ENCODE measurements at regions not wholly inside any gene's neighbourhood (a gene's known extent, or its start where the extent isn't known, plus 50 kb on each side); places are given as distances from the start of the nearest gene placed in this dataset.
"Not testable (repeated sequence)": the region's sequence is repeated elsewhere in the genome, so short reads cannot be mapped to it uniquely, and the experiment has no call there.

DNA sequence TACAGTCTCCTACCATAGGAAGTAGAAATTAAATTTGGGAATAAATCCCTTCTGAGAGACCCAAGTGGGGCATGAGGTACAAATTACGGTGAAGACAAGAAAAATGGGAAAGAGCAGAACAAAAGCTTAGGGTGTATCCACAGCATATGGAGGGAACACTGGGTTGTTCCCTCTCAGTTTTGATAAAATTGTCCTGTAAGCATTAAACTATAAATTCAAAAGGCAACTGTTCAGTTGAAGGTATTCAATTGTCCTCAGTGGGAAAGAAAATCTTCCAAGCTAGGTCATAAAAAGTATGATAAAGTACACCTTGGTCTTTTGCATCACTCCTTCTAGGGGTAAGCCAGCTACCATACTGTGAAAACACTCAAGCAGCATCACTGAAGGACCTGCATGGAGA lies 118.3 kb upstream of the LRFN5 start:
- Histone ChIP-seq H3K27me3 (ENCODE audit: insufficient read depth, low read length) (no peaks in the 10 kb centered on the region), H3K36me3 (ENCODE audit: insufficient read depth, low read depth, low read length) (no peaks in the 10 kb centered on the region), H3K9ac (ENCODE audit: low read depth, low read length) (no peak overlapping the region), H3K4me3 (ENCODE audit: low read length) (no peak overlapping the region), H3K27ac (ENCODE audit: low read length) (no peak overlapping the region), H3K4me1 (ENCODE audit: insufficient read depth, low read length) (no peaks in the 10 kb centered on the region), H3K9me3 (ENCODE audit: insufficient read depth, low read depth, low read length) (no peaks in the 10 kb centered on the region)

DNA sequence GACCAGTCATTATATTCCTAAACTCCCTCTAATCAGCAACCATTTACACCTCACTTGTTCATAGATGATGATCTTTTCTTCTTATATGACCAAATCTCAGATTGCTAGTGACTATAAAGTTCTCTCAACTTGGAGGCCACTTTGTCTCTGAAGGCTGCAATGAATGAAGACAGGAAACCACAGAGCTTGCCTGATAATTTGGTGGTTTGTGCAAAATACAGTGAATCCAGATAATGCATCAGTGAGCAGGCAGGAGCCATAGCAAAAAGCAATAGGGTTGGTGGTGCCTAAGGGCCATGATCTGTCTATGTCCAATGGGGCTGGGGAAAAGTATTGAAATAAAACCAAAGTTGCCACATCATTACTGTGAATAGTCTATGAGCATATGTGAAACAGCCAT lies 123.8 kb upstream of the LRFN5 start:
- Histone ChIP-seq H3K9ac (ENCODE audit: low read depth, low read length) (no peak overlapping the region), H3K9me3 (ENCODE audit: insufficient read depth, low read depth, low read length) (no peaks in the 10 kb centered on the region), H3K4me1 (ENCODE audit: insufficient read depth, low read length) (no peaks in the 10 kb centered on the region), H3K4me3 (ENCODE audit: low read length) (no peak overlapping the region), H3K27me3 (ENCODE audit: insufficient read depth, low read length) (no peaks in the 10 kb centered on the region), H3K36me3 (ENCODE audit: insufficient read depth, low read depth, low read length) (no peaks in the 10 kb centered on the region), H3K27ac (ENCODE audit: low read length) (no peak overlapping the region)

DNA sequence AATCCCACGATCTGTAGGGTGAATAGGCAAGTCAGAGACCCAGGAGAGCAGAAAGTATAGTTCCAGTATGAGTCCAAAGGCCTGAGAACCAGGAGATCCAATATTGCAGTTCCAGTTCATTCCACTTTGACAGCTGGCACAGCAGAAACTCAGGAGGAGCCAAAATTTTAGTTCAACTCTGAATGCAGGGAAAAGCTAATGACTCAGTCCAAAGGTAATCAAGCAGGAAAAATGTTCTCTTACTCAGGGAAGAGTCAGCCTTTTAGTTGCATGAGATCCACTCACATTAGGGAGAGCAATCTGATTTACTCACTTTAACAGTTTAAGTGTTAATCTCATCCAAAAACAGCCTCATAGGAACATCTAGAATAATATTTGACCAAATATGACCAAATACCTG lies 130.2 kb upstream of the LRFN5 start:
- no peak overlapping the region for H3K4me3 ChIP-seq (ENCODE audit: low read length)
- no peak overlapping the region for H3K27ac ChIP-seq (ENCODE audit: low read length)
- no peak overlapping the region for H3K9ac ChIP-seq (ENCODE audit: low read depth, low read length)
- no peaks in the 10 kb centered on the region for H3K36me3 ChIP-seq (ENCODE audit: insufficient read depth, low read depth, low read length)
- H3K9me3 ChIP-seq (ENCODE audit: insufficient read depth, low read depth, low read length): no peaks in the 10 kb centered on the region
- no peaks in the 10 kb centered on the region for H3K27me3 ChIP-seq (ENCODE audit: insufficient read depth, low read length)
- H3K4me1 ChIP-seq (ENCODE audit: insufficient read depth, low read length): no peaks in the 10 kb centered on the region

DNA sequence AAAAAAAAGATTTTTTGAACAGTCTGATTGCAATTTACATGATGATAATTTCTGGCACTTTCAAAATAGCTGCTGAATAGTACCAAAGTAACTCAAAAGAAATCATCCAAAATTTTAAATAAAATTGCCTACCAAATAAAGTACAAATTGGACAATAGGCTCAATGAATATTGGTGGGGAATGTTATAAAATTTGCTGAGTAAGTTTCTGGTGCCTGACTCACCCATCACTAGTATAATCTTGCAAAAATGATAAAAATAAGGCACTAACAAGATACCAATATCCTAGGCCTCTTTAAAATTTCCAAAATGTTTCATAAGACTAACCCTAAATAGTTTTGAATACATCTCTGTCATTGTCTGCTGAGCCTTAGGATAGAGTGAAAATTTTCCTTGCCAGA lies 145.3 kb upstream of the LRFN5 start:
- H3K4me1 ChIP-seq (ENCODE audit: insufficient read depth, low read length): no peaks in the 10 kb centered on the region; the same call in 1 of the 2 replicates
- H3K9ac ChIP-seq (ENCODE audit: low read depth, low read length): no peak overlapping the region
- no peak overlapping the region for H3K4me3 ChIP-seq (ENCODE audit: low read length)
- H3K27ac ChIP-seq (ENCODE audit: low read length): no peak overlapping the region
- H3K36me3 ChIP-seq (ENCODE audit: insufficient read depth, low read depth, low read length): no peaks in the 10 kb centered on the region
- no peaks in the 10 kb centered on the region for H3K9me3 ChIP-seq (ENCODE audit: insufficient read depth, low read depth, low read length)
- H3K27me3 ChIP-seq (ENCODE audit: insufficient read depth, low read length): no peaks in the 10 kb centered on the region

DNA sequence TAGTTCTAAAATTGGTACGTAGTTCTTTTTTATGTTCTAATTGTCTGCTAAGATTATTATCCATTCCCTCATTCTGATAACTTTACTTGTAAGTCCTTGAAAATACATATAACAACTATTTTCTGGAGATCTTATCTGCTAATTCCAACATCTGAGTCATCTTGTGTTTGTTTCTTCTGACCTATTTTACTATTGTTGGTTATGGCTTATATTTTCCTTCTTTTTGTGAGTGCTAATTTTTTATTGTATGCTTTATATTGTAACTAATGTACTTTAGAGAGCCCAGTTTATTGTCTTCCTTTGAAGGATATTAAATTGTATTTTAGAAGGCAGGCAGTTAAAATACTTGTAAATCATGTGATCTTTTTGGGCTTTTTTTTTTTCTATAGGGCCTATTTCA lies 149.3 kb upstream of the LRFN5 start:
- no peaks in the 10 kb centered on the region for H3K36me3 ChIP-seq (ENCODE audit: insufficient read depth, low read depth, low read length)
- H3K9me3 ChIP-seq (ENCODE audit: insufficient read depth, low read depth, low read length): no peaks in the 10 kb centered on the region
- H3K4me3 ChIP-seq (ENCODE audit: low read length): no peak overlapping the region
- H3K27me3 ChIP-seq (ENCODE audit: insufficient read depth, low read length): no peaks in the 10 kb centered on the region
- no peak overlapping the region for H3K27ac ChIP-seq (ENCODE audit: low read length)
- no peaks in the 10 kb centered on the region for H3K4me1 ChIP-seq (ENCODE audit: insufficient read depth, low read length)
- H3K9ac ChIP-seq (ENCODE audit: low read depth, low read length): no peak overlapping the region

DNA sequence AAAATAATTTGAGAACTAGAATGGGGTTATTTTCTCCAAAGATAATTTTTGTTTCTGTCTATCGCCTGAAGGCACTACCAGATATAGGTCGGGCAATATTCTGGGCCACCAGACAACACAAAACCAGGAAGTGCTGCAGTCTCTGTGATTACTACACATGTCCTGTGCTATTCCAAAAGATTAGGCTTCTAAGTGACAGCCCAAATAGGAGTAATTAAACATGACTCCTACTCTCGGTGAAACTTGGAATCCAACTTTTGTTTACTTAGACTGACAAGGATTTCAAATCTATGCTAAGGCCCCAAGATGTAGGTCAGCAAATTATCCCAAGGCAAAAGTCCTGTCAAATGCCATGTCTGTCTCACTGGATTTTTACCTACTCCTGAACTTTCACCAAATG lies 157.6 kb upstream of the LRFN5 start:
- Histone ChIP-seq H3K27ac (ENCODE audit: low read length) (no peak overlapping the region), H3K4me1 (ENCODE audit: insufficient read depth, low read length) (peaks cover 11% of the 10 kb centered on the region), H3K27me3 (ENCODE audit: insufficient read depth, low read length) (no peaks in the 10 kb centered on the region), H3K4me3 (ENCODE audit: low read length) (no peak overlapping the region), H3K9me3 (ENCODE audit: insufficient read depth, low read depth, low read length) (no peaks in the 10 kb centered on the region), H3K36me3 (ENCODE audit: insufficient read depth, low read depth, low read length) (no peaks in the 10 kb centered on the region), H3K9ac (ENCODE audit: low read depth, low read length) (no peak overlapping the region)

DNA sequence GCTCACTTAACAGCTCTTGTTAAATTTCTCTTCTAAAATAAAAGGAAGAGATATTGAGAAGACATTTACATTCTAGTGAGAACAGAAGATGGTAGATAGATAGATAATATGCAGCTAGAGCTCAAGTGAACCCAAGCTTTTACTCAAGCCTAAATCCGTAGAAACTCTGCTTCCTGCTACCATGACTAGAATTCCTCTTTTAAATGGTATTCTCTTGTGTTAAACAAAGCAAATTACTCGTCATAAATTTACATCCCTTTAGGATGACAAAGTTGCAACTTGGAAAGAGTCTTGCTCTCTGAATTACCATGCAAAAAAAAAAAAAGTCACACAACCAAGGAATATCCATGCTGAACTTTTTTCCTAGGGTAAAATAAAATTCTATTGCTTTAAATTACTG lies 160.7 kb upstream of the LRFN5 start:
- Histone ChIP-seq H3K4me1 (ENCODE audit: insufficient read depth, low read length) (peaks cover 11% of the 10 kb centered on the region), H3K9ac (ENCODE audit: low read depth, low read length) (no peak overlapping the region), H3K9me3 (ENCODE audit: insufficient read depth, low read depth, low read length) (no peaks in the 10 kb centered on the region), H3K4me3 (ENCODE audit: low read length) (peak overlapping the region; percentile 13; the same call in 1 of the 2 replicates), H3K27me3 (ENCODE audit: insufficient read depth, low read length) (no peaks in the 10 kb centered on the region), H3K36me3 (ENCODE audit: insufficient read depth, low read depth, low read length) (no peaks in the 10 kb centered on the region), H3K27ac (ENCODE audit: low read length) (no peak overlapping the region)

DNA sequence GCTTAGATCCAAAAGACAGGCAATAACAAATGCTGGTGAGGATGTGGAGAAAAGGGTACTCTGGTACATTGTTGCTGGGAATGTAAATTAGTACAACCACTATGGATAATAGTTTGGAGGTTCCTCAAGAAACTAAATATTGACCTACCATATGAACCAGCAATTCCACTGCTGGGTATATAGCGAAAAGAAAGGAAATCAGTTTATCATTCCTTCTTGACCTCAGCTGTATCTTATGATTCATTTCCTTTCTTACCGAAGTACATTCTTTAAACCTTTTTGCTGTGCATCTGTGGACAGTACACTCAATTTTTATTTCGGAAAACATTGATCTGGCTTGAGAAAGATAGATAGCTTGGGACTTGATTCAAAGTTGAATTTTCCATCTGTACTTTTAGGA lies 183.2 kb upstream of the LRFN5 start:
- Histone ChIP-seq H3K9me3 (ENCODE audit: insufficient read depth, low read depth, low read length) (no peaks in the 10 kb centered on the region), H3K27me3 (ENCODE audit: insufficient read depth, low read length) (no peaks in the 10 kb centered on the region), H3K4me1 (ENCODE audit: insufficient read depth, low read length) (peaks cover 3% of the 10 kb centered on the region), H3K9ac (ENCODE audit: low read depth, low read length) (no peak overlapping the region), H3K36me3 (ENCODE audit: insufficient read depth, low read depth, low read length) (no peaks in the 10 kb centered on the region), H3K27ac (ENCODE audit: low read length) (no peak overlapping the region), H3K4me3 (ENCODE audit: low read length) (no peak overlapping the region)

DNA sequence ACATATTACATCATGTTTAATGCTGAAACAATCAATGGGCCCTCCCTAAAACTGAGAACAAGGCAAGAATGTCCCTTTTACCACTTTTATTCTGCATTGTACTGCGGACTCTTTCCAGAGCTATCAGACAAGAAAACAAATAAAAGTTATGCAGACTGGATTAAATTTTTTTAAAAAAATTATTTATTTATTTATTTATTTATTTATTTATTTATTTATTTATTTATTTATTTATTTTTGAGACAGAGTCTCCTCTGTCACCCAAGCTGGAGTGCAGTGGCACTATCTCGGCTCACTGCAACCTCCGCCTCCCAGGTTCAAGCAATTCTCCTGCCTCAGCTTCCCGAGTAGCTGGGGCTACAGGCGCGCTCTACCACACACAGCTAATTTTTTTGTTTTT lies 185.4 kb upstream of the LRFN5 start:
- H3K9ac ChIP-seq (ENCODE audit: low read depth, low read length); H3K9me3 ChIP-seq (ENCODE audit: insufficient read depth, low read depth, low read length); H3K27me3 ChIP-seq (ENCODE audit: insufficient read depth, low read length): not testable (repeated sequence)

DNA sequence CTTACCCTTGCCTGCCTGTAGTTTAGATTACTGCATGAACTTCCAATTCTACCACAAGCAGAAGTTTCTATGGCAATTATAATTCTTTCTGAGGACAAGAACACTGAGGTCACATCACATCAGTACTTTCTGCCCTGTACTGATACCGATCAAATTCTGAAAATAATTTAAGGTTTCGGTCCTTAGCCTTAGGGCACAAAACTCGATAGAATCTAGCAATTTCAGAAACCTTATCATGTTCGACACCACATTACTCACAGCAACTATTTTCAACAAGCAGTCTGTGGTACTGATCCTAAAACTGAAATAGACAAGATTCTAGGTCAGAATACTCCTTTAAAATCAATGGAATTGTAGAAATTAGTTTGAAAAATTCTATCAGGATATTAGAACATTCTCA lies 187.0 kb upstream of the LRFN5 start:
- no peaks in the 10 kb centered on the region for H3K36me3 ChIP-seq (ENCODE audit: insufficient read depth, low read depth, low read length)
- peaks cover 6% of the 10 kb centered on the region for H3K4me1 ChIP-seq (ENCODE audit: insufficient read depth, low read length)
- no peak overlapping the region for H3K27ac ChIP-seq (ENCODE audit: low read length)
- no peak overlapping the region for H3K9ac ChIP-seq (ENCODE audit: low read depth, low read length)
- H3K4me3 ChIP-seq (ENCODE audit: low read length): no peak overlapping the region
- no peaks in the 10 kb centered on the region for H3K9me3 ChIP-seq (ENCODE audit: insufficient read depth, low read depth, low read length)
- no peaks in the 10 kb centered on the region for H3K27me3 ChIP-seq (ENCODE audit: insufficient read depth, low read length)

More for the DNA sequence above, 185.4 kb upstream of the LRFN5 start:
- not testable (repeated sequence) for H3K36me3 ChIP-seq (ENCODE audit: insufficient read depth, low read depth, low read length); H3K4me1 ChIP-seq (ENCODE audit: insufficient read depth, low read length); H3K4me3 ChIP-seq (ENCODE audit: low read length); H3K27ac ChIP-seq (ENCODE audit: low read length)

DNA sequence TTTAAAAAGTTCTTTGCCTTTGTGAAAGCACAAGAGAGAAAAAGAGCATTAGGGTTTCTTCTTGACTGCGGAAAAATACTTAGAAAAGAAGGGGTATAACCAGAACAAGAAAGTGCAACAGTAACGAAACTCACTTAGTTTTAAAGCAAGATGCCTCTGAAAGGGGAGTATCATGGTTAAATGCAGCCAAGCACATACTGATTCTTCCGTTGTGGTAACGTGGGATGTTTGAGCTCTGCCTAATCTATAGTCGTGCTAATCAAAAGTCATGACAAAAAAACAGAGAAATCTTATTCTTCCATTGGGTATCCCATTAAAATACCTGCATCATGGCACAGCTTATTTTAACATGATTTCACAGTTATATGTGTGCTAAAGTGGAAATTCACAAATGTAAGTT lies 187.8 kb upstream of the LRFN5 start:
- Histone ChIP-seq H3K4me3 (ENCODE audit: low read length) (no peak overlapping the region), H3K4me1 (ENCODE audit: insufficient read depth, low read length) (peaks cover 6% of the 10 kb centered on the region), H3K9me3 (ENCODE audit: insufficient read depth, low read depth, low read length) (no peaks in the 10 kb centered on the region), H3K9ac (ENCODE audit: low read depth, low read length) (no peak overlapping the region), H3K27ac (ENCODE audit: low read length) (no peak overlapping the region), H3K27me3 (ENCODE audit: insufficient read depth, low read length) (no peaks in the 10 kb centered on the region), H3K36me3 (ENCODE audit: insufficient read depth, low read depth, low read length) (no peaks in the 10 kb centered on the region)

DNA sequence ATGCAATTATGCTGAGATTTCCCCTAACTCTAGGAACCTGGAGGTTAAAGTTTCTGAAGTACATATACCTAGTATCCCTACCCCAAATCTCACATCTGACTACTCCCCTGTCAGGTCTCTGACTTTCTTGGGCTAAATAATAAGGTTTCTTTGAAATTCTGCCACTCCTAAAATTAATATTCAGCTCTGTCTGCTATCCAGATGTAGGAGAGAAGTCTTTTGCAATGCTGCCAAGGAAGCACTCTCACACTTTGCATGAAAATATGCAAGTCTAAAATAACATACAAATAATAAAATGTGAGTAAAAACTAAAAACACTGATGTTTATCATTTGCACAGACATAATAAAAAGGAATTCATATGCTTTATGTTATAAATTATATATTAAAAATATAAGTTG lies 196.9 kb upstream of the LRFN5 start:
- Histone ChIP-seq H3K36me3 (ENCODE audit: insufficient read depth, low read depth, low read length) (no peaks in the 10 kb centered on the region), H3K27me3 (ENCODE audit: insufficient read depth, low read length) (peaks cover 3% of the 10 kb centered on the region; the same call in 1 of the 2 replicates), H3K9me3 (ENCODE audit: insufficient read depth, low read depth, low read length) (no peaks in the 10 kb centered on the region), H3K4me1 (ENCODE audit: insufficient read depth, low read length) (0 out of 2 replicates have a peak, but pooled peaks cover 4% of the 10 kb centered on the region), H3K27ac (ENCODE audit: low read length) (no peak overlapping the region), H3K9ac (ENCODE audit: low read depth, low read length) (no peak overlapping the region), H3K4me3 (ENCODE audit: low read length) (no peak overlapping the region)

DNA sequence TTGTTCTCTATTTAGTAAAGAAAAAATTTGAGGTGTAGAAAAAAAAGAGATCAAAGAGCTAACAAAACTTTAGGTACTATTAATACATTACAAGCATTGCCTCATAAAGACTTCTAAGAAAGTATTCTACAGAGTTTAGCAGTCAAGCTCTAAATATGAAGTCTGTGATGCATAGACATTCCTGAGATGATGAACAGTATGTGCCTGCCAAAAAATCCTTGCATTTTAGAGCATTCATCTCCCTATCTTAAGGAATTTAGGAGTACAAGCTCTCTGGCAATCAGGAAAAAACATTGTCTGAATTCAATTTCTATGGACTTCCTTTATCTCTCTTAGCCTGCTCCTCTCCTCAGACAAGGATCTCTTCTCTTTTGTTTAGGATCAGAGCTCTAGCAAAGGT lies 202.6 kb upstream of the LRFN5 start:
- Histone ChIP-seq H3K9me3 (ENCODE audit: insufficient read depth, low read depth, low read length) (no peaks in the 10 kb centered on the region), H3K27ac (ENCODE audit: low read length) (no peak overlapping the region), H3K4me1 (ENCODE audit: insufficient read depth, low read length) (peaks cover 30% of the 10 kb centered on the region; the same call in 1 of the 2 replicates), H3K36me3 (ENCODE audit: insufficient read depth, low read depth, low read length) (no peaks in the 10 kb centered on the region), H3K4me3 (ENCODE audit: low read length) (peak overlapping the region; percentile 49), H3K27me3 (ENCODE audit: insufficient read depth, low read length) (peaks cover 16% of the 10 kb centered on the region), H3K9ac (ENCODE audit: low read depth, low read length) (no peak overlapping the region)
